ENCODE measurements at regions not wholly inside any gene's neighbourhood (a gene's known extent, or its start where the extent isn't known, plus 50 kb on each side); places are given as distances from the start of the nearest gene placed in this dataset.

DNA sequence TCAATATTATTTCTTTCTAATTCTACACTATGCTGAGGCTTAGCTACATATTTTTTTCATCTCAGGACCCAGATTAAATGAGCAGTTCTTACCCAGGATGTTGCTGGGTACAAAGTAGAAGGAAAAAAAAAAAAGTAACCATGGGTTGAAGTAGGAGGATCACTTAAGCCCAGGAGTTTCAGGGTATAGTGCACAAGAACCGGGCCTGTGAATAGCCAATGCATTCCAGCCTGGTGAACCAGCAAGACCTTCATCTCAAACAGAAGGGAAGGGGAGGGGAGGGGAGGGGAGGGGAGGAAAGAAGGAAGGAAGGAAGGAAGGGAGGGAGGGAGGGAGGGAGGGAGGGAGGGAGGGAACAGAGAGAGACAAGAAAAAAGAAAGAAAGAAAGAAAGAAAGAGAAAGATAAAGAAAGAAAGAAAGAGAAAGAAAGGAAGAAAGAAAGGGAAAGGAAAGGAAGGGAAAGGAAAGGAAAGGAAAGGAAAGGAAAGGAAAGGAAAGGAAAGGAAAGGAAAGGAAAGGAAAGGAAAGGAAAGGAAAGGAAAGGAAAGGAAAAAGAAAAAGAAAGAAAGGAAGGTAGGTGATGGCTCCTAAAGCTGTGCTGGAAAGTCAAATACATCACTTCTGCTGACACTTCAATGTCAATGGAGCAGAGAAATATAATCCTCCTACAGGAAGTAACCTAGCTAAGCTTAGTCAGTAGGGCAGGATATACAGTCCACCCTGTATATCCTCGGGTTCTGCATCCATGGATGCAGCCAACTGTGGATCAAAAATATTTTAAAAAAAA is 206.8 kb upstream of the TGFBR2 start:
- Histone ChIP-seq H3K4me3 (no peak overlapping the region), H3K27me3 (replicated peaks; ENCODE audit: insufficient read depth) (no peaks in the 10 kb centered on the region), H3K27ac (no peak overlapping the region), H3K4me1 (replicated peaks) (no peaks in the 10 kb centered on the region), H3K9me3 (no peaks in the 10 kb centered on the region), H3K36me3 (no peaks in the 10 kb centered on the region)
- 87% methylated on average over 2 of the region's 2 CpGs for WGBS
- intact Hi-C loops (cut with DNase I), result no loop called here
- TF ChIP-seq POLR2AphosphoS5 (IDR thresholded peaks at IDR 0.05), result no peak
- TF ChIP-seq, protein P1, sequence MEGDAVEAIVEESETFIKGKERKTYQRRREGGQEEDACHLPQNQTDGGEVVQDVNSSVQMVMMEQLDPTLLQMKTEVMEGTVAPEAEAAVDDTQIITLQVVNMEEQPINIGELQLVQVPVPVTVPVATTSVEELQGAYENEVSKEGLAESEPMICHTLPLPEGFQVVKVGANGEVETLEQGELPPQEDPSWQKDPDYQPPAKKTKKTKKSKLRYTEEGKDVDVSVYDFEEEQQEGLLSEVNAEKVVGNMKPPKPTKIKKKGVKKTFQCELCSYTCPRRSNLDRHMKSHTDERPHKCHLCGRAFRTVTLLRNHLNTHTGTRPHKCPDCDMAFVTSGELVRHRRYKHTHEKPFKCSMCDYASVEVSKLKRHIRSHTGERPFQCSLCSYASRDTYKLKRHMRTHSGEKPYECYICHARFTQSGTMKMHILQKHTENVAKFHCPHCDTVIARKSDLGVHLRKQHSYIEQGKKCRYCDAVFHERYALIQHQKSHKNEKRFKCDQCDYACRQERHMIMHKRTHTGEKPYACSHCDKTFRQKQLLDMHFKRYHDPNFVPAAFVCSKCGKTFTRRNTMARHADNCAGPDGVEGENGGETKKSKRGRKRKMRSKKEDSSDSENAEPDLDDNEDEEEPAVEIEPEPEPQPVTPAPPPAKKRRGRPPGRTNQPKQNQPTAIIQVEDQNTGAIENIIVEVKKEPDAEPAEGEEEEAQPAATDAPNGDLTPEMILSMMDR (IDR thresholded peaks at IDR 0.05), result no peak
- no peak for TF ChIP-seq POLR2A (IDR thresholded peaks at IDR 0.05)
- no peak for DNase-seq (ENCODE audit: low spot score)

DNA sequence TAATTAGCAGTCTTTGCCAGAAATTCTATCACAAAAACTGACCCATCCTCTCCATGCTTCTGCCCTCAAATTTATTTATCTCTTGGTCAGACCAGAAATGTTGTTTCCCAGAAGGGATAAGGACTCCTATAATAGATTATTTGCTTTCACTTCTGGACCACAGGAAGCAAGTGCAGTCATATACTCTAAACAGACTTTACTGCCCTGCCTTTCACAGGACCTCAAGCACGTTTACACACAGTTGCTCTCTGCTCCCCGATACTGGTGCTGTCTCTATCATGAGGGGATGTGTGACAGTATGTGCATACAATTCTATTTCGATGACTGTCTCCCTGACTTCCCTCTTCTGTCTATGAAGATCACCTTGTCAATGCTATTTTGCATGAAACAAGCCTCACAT is 205.5 kb upstream of the TGFBR2 start:
- intact Hi-C loops (cut with DNase I), result no loop called here
- no peak for DNase-seq (ENCODE audit: low spot score)
- Histone ChIP-seq H3K4me3 (no peak overlapping the region), H3K36me3 (no peaks in the 10 kb centered on the region), H3K27me3 (replicated peaks; ENCODE audit: insufficient read depth) (no peaks in the 10 kb centered on the region), H3K4me1 (replicated peaks) (no peaks in the 10 kb centered on the region), H3K27ac (no peak overlapping the region), H3K9me3 (no peaks in the 10 kb centered on the region)
- 49% methylated on average over 3 of the region's 3 CpGs for WGBS
- TF ChIP-seq, protein P1 (IDR thresholded peaks at IDR 0.05), result no peak

DNA sequence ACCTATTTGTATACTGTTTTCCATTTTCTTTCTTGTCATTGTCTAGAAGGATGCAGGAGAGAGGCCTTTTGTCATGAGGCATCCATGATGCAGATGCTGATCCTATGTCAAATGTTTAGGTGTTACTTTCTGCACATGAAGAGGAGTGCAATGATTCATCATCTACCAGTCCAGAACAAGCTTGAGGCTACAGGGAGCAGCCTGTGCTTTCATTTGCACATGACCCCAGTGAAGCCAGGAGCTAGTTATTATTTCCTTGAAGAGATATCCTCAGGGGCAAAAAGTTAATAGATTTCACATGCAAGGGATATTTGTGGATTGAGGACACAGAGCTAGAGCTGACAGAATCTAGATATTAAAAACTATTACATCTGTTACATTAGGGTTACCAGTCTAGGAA is 204.4 kb upstream of the TGFBR2 start:
- H3K4me1 ChIP-seq (replicated peaks), result no peaks in the 10 kb centered on the region
- H3K36me3 ChIP-seq, result no peaks in the 10 kb centered on the region
- H3K4me3 ChIP-seq, result no peak overlapping the region
- intact Hi-C loops (cut with DNase I), result no loop called here
- TF ChIP-seq POLR2A (IDR thresholded peaks at IDR 0.05) (no peak), POLR2AphosphoS5 (IDR thresholded peaks at IDR 0.05) (no peak)
- TF ChIP-seq, protein P1 (IDR thresholded peaks at IDR 0.05), result no peak
- no peaks in the 10 kb centered on the region for H3K27me3 ChIP-seq (replicated peaks; ENCODE audit: insufficient read depth)
- no peak overlapping the region for H3K27ac ChIP-seq
- no peak for DNase-seq (ENCODE audit: low spot score)
- H3K9me3 ChIP-seq, result no peaks in the 10 kb centered on the region

DNA sequence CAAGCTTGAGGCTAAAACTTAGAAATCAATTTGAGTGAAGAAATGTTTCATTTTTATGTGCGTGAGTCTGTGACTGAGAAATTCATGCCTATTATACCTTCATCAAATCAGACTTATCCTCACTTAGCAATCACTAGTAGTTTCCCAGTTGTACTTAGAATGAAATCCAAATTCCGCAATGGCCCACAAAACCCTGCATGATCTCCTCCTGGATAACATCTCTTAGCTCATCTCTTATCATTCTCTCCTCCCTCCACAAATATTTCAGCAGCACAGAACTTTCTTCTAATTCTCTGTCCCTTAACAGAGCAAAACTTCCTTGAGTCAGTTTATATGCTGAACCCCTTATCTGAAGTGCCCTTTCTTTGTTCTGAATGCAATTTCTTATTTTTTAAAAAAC is 198.8 kb upstream of the TGFBR2 start:
- Histone ChIP-seq H3K27me3 (replicated peaks; ENCODE audit: insufficient read depth) (no peaks in the 10 kb centered on the region), H3K27ac (no peak overlapping the region), H3K9me3 (no peaks in the 10 kb centered on the region), H3K36me3 (no peaks in the 10 kb centered on the region), H3K4me1 (replicated peaks) (no peaks in the 10 kb centered on the region), H3K4me3 (no peak overlapping the region)
- WGBS, result 96% methylated on average over 2 of the region's 2 CpGs
- intact Hi-C loops (cut with DNase I), result no loop called here
- TF ChIP-seq, protein P1 (IDR thresholded peaks at IDR 0.05), result no peak
- TF ChIP-seq POLR2AphosphoS5 (IDR thresholded peaks at IDR 0.05), result no peak
- no peak for DNase-seq (ENCODE audit: low spot score)

DNA sequence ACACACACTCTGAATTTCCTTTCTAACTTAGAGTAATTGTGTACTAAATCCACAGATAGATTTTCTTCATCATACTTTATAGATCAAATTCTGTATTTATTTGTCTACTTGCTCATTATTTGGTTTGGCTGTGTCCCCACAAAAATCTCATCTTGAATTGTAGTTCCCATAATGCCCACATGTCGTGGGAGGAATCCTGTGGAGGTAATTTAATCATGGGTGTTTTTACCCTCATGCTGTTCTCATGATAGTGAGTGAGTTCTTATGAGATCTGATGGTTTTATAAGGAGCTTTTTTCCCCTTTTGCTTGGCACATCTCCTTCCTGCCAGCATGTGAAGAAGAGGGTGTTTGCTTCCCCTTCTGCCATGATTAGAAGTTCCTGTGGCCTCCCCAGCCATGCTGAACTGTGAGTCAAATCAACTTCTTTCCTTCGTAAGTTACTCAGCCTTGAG is 198.3 kb upstream of the TGFBR2 start:
- Histone ChIP-seq H3K27ac (no peak overlapping the region), H3K36me3 (no peaks in the 10 kb centered on the region), H3K4me1 (replicated peaks) (no peaks in the 10 kb centered on the region), H3K27me3 (replicated peaks; ENCODE audit: insufficient read depth) (no peaks in the 10 kb centered on the region), H3K4me3 (no peak overlapping the region), H3K9me3 (no peaks in the 10 kb centered on the region)
- TF ChIP-seq, protein P1 (IDR thresholded peaks at IDR 0.05), result no peak
- no peak for TF ChIP-seq POLR2A (IDR thresholded peaks at IDR 0.05)
- no peak for TF ChIP-seq POLR2AphosphoS5 (IDR thresholded peaks at IDR 0.05)
- no peak for DNase-seq (ENCODE audit: low spot score)
- 58% methylated on average over 2 of the region's 2 CpGs for WGBS
- intact Hi-C loops (cut with DNase I), result no loop called here
